Chondrocyte (in vitro differentiated cells): ENCODE measurements at regions not wholly inside any gene's neighbourhood (a gene's known extent, or its start where the extent isn't known, plus 50 kb on each side); places are given as distances from the start of the nearest gene placed in this dataset.

Source experiments
- DNase-seq: peaks from one replicate; pipeline ENCODE4 v3.0.0; 2021; ENCODE audit warnings: mixed read lengths, low spot score
- H3K27ac Mint-ChIP-seq: one replicate; pipeline ENCODE4 v1.8.0; 2021; ENCODE audit warnings: mild to moderate bottlenecking, moderate library complexity, mixed read lengths; ENCODE audit not compliant: unreplicated experiment
- H3K27me3 Mint-ChIP-seq: 2 replicates; pipeline ENCODE4 v1.8.0; 2021; ENCODE audit warnings: low read depth, mixed read lengths
- H3K36me3 Mint-ChIP-seq: 2 replicates; pipeline ENCODE4 v1.8.0; 2021; ENCODE audit warnings: low read depth, mixed read lengths
- H3K4me1 Mint-ChIP-seq: 2 replicates; pipeline ENCODE4 v1.8.0; 2021; ENCODE audit warnings: low read depth, mild to moderate bottlenecking, mixed read lengths
- H3K4me3 Mint-ChIP-seq: one replicate; pipeline ENCODE4 v1.8.0; 2021; ENCODE audit warnings: mild to moderate bottlenecking, moderate library complexity, mixed read lengths; ENCODE audit not compliant: unreplicated experiment
- H3K9me3 Mint-ChIP-seq: 2 replicates; pipeline ENCODE4 v1.8.0; 2021; ENCODE audit warnings: low read depth, mixed read lengths
- CTCF ChIP-seq: fragments of 200-600 bp; sonication (generic); IDR thresholded peaks from 2 replicates; pipeline ENCODE4 v1.5.0; 2021; ENCODE audit warnings: antibody characterized with exemption, mild to moderate bottlenecking, moderate library complexity

- no peak for TF ChIP-seq CTCF
- H3K36me3 Mint-ChIP-seq, result no peaks in the 10 kb centered on the region
- no peak overlapping the region for H3K4me3 Mint-ChIP-seq
- peaks cover 4% of the 10 kb centered on the region for H3K27me3 Mint-ChIP-seq
- DNase-seq, result no peak
- peaks cover under 1% of the 10 kb centered on the region for H3K9me3 Mint-ChIP-seq
- H3K4me1 Mint-ChIP-seq, result no peaks in the 10 kb centered on the region
- no peak overlapping the region for H3K27ac Mint-ChIP-seq
Measured at GRCh38 chr1:177609953-177610352, 359.9 kb downstream of the SEC16B start.

- Mint-ChIP-seq H3K27me3 (peaks cover 6% of the 10 kb centered on the region), H3K4me1 (no peaks in the 10 kb centered on the region), H3K9me3 (peaks cover 3% of the 10 kb centered on the region), H3K4me3 (no peak overlapping the region), H3K27ac (no peak overlapping the region), H3K36me3 (no peaks in the 10 kb centered on the region)
- no peak for DNase-seq
- no peak for TF ChIP-seq CTCF
Measured at GRCh38 chr1:177600936-177601335, 368.9 kb downstream of the SEC16B start.

GRCh38 chr1:177600321-177600720, 369.5 kb downstream of the SEC16B start:
- H3K36me3 Mint-ChIP-seq, result no peaks in the 10 kb centered on the region
- TF ChIP-seq CTCF, result no peak
- no peak overlapping the region for H3K4me3 Mint-ChIP-seq
- H3K9me3 Mint-ChIP-seq, result peaks cover 3% of the 10 kb centered on the region
- no peak for DNase-seq
- no peak overlapping the region for H3K27ac Mint-ChIP-seq
- peaks cover 6% of the 10 kb centered on the region for H3K27me3 Mint-ChIP-seq
- H3K4me1 Mint-ChIP-seq, result no peaks in the 10 kb centered on the region

- H3K27ac Mint-ChIP-seq, result no peak overlapping the region
- H3K4me1 Mint-ChIP-seq, result no peaks in the 10 kb centered on the region
- no peak for TF ChIP-seq CTCF
- peaks cover 10% of the 10 kb centered on the region for H3K27me3 Mint-ChIP-seq
- no peak for DNase-seq
- H3K9me3 Mint-ChIP-seq, result no peaks in the 10 kb centered on the region
- H3K4me3 Mint-ChIP-seq, result no peak overlapping the region
- H3K36me3 Mint-ChIP-seq, result no peaks in the 10 kb centered on the region
Measured at GRCh38 chr1:177597393-177597792, 372.5 kb downstream of the SEC16B start.

GRCh38 chr1:177596485-177596884, 373.4 kb downstream of the SEC16B start:
- H3K4me3 Mint-ChIP-seq, result no peak overlapping the region
- peaks cover 12% of the 10 kb centered on the region for H3K27me3 Mint-ChIP-seq
- no peak for DNase-seq

More at GRCh38 chr1:177596485-177596884, 373.4 kb downstream of the SEC16B start:
- TF ChIP-seq CTCF, result no peak
- Mint-ChIP-seq H3K9me3 (no peaks in the 10 kb centered on the region), H3K36me3 (no peaks in the 10 kb centered on the region), H3K4me1 (no peaks in the 10 kb centered on the region), H3K27ac (no peak overlapping the region)
